MCF 10A (cell line): ENCODE measurements at regions not wholly inside any gene's neighbourhood (a gene's known extent, or its start where the extent isn't known, plus 50 kb on each side); places are given as distances from the start of the nearest gene placed in this dataset.

Experiments used
- BruUV-seq: library from RNA; stranded (reverse); fragments of 400-500 nt; replicated peaks from 2 replicates; lab custom pipeline; 2021; lab: Mats Ljungman, UMichigan
- CTCF ChIA-PET: fragments of 300-600 bp; sonication (Branson Sonifier 250); formaldehyde crosslinking; extraction: SDS; loops from one replicate; lab custom pipeline; 2021; ENCODE audit warnings: antibody characterized with exemption, inconsistent platforms; lab: Yijun Ruan, JAX
- POLR2A ChIA-PET: fragments of 300-600, 350-650 bp; sonication (Branson Sonifier 250); formaldehyde crosslinking; extraction: SDS; loops from one replicate; lab custom pipeline; 2020; ENCODE audit warnings: antibody characterized with exemption, inconsistent platforms; lab: Yijun Ruan, JAX
- DNase-seq: peaks from one replicate; pipeline ENCODE4 v3.0.0-alpha.2; 2018; ENCODE audit not compliant: unreplicated experiment
- H3K27ac Mint-ChIP-seq: one replicate; pipeline ENCODE4 v1.8.0; 2022; ENCODE audit warnings: mild to moderate bottlenecking, low read depth, mixed read lengths; ENCODE audit not compliant: unreplicated experiment
- H3K27me3 Mint-ChIP-seq: one replicate; pipeline ENCODE4 v1.8.0; 2022; ENCODE audit warnings: mixed read lengths; ENCODE audit not compliant: insufficient read depth, unreplicated experiment
- H3K36me3 Mint-ChIP-seq: one replicate; pipeline ENCODE4 v1.8.0; 2022; ENCODE audit warnings: mild to moderate bottlenecking, moderate library complexity, mixed read lengths; ENCODE audit not compliant: insufficient read depth, unreplicated experiment
- H3K4me1 Mint-ChIP-seq: one replicate; pipeline ENCODE4 v1.8.0; 2022; ENCODE audit warnings: mixed read lengths; ENCODE audit not compliant: insufficient read depth, unreplicated experiment
- H3K4me3 Mint-ChIP-seq: one replicate; pipeline ENCODE4 v1.8.0; 2022; ENCODE audit warnings: mild to moderate bottlenecking, moderate library complexity, mixed read lengths; ENCODE audit not compliant: unreplicated experiment
- H3K9me3 Mint-ChIP-seq: one replicate; pipeline ENCODE4 v1.8.0; 2022; ENCODE audit warnings: mixed read lengths; ENCODE audit not compliant: unreplicated experiment
- intact Hi-C: fragments of 100-400 bp; cut with micrococcal nuclease; formaldehyde crosslinking; loops from 2 replicates; pipeline ENCODE4 v1.14.1; 2022
- TF ChIP-seq, protein P1 (sequence below): fragments of 200-600 bp; IDR thresholded peaks from one replicate; pipeline ENCODE4 v1.8.0; 2022; ENCODE audit warnings: antibody characterized with exemption, mild to moderate bottlenecking; ENCODE audit not compliant: unreplicated experiment

DNA sequence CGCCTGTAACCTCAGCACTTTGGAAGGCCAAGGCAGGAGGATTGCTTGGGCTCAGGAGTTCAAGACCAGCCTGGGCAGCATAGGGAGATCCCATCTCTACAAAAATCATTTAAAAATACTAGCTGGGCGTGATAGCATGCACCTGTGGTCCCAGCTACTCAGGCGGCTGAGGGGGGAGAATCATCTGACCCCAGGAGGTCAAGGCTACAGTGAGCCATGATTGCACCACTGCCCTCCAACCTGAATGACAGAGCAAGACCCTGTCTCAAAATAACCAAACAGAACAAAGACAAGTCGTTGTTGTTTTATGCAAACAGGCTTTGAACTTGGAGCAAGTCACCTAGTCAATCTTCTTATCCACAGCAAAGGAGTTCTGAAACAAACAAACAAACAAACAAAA is 82.0 kb upstream of the AKAP13 start:
- CTCF ChIA-PET = interaction anchor here (0.6 to 4.2 kb wide), 6 partner anchors 8 to 502 kb away, joined by 3 to 39 read pairs (median 8); no protein-coding TSS in a partner anchor
- no peaks in the 10 kb centered on the region for H3K36me3 Mint-ChIP-seq
- no TSS peak for BruUV-seq
- H3K4me3 Mint-ChIP-seq = no peak overlapping the region
- H3K27me3 Mint-ChIP-seq = no peaks in the 10 kb centered on the region
- intact Hi-C loops = loop anchor here (5.0 kb wide), 1 partner anchor 34 kb away; no protein-coding TSS in a partner anchor
- no peak for DNase-seq
- no peaks in the 10 kb centered on the region for H3K9me3 Mint-ChIP-seq
- POLR2A ChIA-PET = interaction anchor here (0.5 kb wide), 1 partner anchor 226 kb away, joined by 4 read pairs; no protein-coding TSS in a partner anchor
- peaks cover 11% of the 10 kb centered on the region for H3K4me1 Mint-ChIP-seq
- no peak overlapping the region for H3K27ac Mint-ChIP-seq
- TF ChIP-seq, protein P1, sequence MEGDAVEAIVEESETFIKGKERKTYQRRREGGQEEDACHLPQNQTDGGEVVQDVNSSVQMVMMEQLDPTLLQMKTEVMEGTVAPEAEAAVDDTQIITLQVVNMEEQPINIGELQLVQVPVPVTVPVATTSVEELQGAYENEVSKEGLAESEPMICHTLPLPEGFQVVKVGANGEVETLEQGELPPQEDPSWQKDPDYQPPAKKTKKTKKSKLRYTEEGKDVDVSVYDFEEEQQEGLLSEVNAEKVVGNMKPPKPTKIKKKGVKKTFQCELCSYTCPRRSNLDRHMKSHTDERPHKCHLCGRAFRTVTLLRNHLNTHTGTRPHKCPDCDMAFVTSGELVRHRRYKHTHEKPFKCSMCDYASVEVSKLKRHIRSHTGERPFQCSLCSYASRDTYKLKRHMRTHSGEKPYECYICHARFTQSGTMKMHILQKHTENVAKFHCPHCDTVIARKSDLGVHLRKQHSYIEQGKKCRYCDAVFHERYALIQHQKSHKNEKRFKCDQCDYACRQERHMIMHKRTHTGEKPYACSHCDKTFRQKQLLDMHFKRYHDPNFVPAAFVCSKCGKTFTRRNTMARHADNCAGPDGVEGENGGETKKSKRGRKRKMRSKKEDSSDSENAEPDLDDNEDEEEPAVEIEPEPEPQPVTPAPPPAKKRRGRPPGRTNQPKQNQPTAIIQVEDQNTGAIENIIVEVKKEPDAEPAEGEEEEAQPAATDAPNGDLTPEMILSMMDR = no peak

DNA sequence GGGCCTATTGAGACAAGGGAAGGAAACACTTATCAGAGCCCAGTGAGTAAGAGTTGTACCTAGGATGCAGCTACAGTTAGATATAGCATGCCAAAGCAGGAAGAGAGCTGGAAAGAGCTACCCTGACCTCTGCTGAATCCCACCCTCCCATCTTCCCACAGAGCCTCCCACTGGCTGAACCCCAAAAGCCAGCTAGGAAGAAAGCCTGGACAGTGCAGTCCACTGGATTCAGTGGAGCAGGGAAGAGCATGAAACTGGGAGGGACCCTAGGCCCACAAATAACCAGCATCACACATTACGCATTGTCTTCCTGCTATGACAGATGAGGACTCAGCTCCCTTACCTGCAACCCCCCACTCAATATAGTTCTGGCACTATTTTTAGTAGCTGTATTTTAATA is 81.5 kb upstream of the AKAP13 start:
- Mint-ChIP-seq H3K4me3 (no peak overlapping the region), H3K27ac (no peak overlapping the region), H3K36me3 (no peaks in the 10 kb centered on the region), H3K4me1 (peaks cover 11% of the 10 kb centered on the region), H3K9me3 (no peaks in the 10 kb centered on the region), H3K27me3 (no peaks in the 10 kb centered on the region)
- ChIA-PET CTCF (interaction anchor here (0.5 to 4.2 kb wide), 7 partner anchors 9 to 501 kb away, joined by 3 to 39 read pairs (median 5); no protein-coding TSS in a partner anchor), POLR2A (interaction anchor here (0.5 kb wide), 1 partner anchor 225 kb away, joined by 4 read pairs; no protein-coding TSS in a partner anchor)
- TF ChIP-seq, protein P1 = no peak
- no TSS peak for BruUV-seq
- DNase-seq = no peak
- intact Hi-C loops = loop anchor here (5.0 kb wide), 1 partner anchor 33 kb away; no protein-coding TSS in a partner anchor

DNA sequence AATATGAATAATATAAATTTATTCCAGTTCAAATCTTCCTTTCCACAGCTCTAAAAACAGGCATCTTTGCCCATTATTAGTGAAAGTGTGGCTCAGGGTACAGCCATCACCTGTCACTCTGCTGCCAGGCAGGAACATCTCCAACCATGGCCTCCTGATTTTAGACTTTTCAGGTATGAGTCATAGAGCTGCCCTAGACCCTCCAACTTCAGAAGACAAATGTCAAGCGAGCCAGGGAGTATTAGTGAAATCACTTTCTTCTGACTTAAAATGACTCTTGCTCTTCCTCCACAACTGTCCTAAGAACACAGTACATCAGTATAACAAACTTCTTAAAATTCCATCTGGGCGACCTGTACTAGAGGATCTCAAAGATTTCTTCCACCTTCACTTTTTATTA is 78.1 kb upstream of the AKAP13 start:
- no peaks in the 10 kb centered on the region for H3K36me3 Mint-ChIP-seq
- intact Hi-C loops = loop anchor here (10.0 kb wide), 1 partner anchor 413 kb away; no protein-coding TSS in a partner anchor
- no peaks in the 10 kb centered on the region for H3K27me3 Mint-ChIP-seq
- BruUV-seq = no TSS peak
- TF ChIP-seq, protein P1 = no peak
- POLR2A ChIA-PET = interaction anchor here (0.7 to 2.1 kb wide), 3 partner anchors 10 to 138 kb away, joined by 3 to 5 read pairs (median 3); no protein-coding TSS in a partner anchor
- H3K4me3 Mint-ChIP-seq = no peak overlapping the region
- no peaks in the 10 kb centered on the region for H3K9me3 Mint-ChIP-seq
- H3K4me1 Mint-ChIP-seq = peaks cover 3% of the 10 kb centered on the region
- no peak for DNase-seq
- no peak overlapping the region for H3K27ac Mint-ChIP-seq
- CTCF ChIA-PET = interaction anchor here (0.9 kb wide), 1 partner anchor 16 kb away, joined by 3 read pairs; no protein-coding TSS in a partner anchor

DNA sequence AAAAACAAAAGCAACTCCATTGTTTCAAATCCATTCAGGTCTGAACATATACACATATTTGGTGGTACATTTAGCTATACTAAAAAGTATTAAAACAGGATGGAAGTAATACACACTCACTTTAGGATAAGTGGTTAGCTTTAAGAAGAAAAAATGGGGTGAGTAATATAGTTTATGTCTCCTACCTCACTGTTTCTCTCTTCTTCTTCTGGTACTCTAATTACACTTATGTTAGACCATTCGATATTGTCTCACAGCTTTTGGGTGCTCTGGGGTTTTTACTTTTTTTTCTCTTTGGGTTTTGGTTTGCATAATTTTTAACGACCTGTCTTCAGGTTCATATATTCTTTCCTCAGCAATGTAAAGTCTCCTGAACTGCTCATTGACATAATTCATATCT is 75.4 kb upstream of the AKAP13 start:
- Mint-ChIP-seq H3K4me3 (no peak overlapping the region), H3K9me3 (no peaks in the 10 kb centered on the region), H3K36me3 (no peaks in the 10 kb centered on the region), H3K27ac (no peak overlapping the region), H3K27me3 (no peaks in the 10 kb centered on the region), H3K4me1 (no peaks in the 10 kb centered on the region)
- DNase-seq = no peak
- TF ChIP-seq, protein P1 = no peak
- ChIA-PET POLR2A (no interaction called here), CTCF (interaction anchor here (0.7 to 1.2 kb wide), 2 partner anchors 9 to 1664 kb away, joined by 5 to 6 read pairs; no protein-coding TSS in a partner anchor)
- intact Hi-C loops = loop anchor here (10.0 kb wide), 1 partner anchor 410 kb away; no protein-coding TSS in a partner anchor
- BruUV-seq = no TSS peak
